Epithelial cell of prostate (primary cell): ENCODE measurements at regions not wholly inside any gene's neighbourhood (a gene's known extent, or its start where the extent isn't known, plus 50 kb on each side); places are given as distances from the start of the nearest gene placed in this dataset.

Experiments
- DNase-seq: peaks from one replicate; pipeline ENCODE4 v3.0.0-alpha.2; 2011; ENCODE audit warnings: low read depth, low spot score
- H3K27ac ChIP-seq: fragments of 450-650 bp; 2 replicates; pipeline ENCODE4 v1.5.1; 2017; ENCODE audit warnings: mild to moderate bottlenecking

DNA sequence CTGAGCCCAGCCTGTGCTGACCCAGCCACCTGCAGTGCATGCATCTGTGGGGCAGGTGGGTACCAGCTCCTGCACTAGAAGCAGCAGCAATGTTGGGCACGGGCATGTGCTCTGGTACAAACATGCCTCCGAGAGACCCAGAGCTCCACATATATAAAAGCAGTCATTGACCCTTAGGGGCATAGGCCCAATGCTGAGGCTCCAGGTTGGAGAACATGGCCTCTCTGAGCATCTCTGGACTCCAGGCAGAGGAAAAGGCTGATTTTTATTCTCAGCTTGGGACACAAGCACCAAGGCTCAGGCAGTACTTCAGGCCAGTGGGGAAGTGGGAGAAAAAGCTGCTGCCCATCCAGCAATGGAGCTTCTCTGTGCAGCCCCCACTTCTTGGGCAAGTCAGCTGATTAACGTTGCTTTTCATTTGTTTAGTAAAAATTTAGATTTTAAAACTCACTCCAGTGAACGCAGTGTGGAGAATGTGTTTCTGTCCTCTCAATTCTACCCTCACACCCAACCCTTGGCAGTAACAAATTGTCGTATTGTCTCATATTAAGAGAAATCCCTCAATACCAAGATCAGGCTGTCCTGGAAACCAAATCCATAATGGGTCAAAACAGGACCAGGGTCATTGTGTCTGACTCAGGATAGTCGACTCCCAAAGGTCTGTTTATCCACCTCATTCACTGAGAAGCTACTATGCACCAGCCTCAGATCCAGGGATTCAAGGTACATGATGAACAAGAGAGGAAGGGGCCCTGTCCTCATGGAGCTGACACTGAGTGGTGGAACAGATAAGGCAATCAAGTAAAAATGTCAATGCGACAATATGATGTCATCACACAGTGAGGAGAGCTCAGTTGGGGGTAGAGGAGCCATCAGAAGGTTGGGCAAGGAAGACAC lies 50.6 kb upstream of the TOP3B start:
- no peak for DNase-seq
- no peak overlapping the region for H3K27ac ChIP-seq

DNA sequence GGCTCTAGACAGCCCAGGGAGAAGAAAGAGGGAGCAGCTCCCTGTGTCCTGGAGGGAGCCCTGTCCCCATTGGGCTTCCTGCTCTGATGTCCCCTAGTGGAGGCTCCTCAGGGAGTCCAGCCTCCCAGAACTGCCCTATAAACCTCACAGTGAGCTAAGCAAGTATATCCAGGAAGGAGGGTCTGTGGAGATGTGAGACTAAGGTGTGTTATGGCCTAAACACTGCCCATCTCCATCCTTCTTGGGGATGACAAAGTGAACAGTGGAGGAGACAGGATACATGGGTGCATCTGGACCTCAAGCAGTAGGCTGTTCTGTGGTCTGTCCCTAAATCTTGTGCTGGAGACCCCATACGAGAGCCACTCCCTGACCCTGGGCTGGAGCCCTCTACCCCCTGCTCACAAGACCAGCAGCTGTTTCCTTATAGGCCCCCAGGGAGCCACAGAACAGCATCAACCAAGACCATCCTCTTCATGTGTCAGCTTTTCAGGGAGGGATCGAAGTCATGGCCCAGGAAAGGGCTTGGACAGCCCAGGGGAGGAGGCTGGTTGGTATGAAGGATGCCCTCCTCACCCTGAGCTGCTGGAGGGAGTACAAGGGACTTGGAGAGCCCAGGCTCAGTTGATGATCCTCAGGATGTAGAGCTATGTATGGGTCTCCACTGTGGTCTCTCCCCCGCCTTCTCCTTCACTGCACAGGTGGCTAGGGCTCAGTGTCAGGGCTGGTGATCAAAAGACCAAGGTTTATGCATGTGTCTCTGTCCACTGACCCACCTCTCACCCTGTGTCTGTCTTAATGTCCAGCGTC lies 49.7 kb upstream of the TOP3B start:
- no peak for DNase-seq
- no peak overlapping the region for H3K27ac ChIP-seq
